Muscle layer of duodenum (tissue), 2 donors: ENCODE measurements at regions not wholly inside any gene's neighbourhood (a gene's known extent, or its start where the extent isn't known, plus 50 kb on each side); places are given as distances from the start of the nearest gene placed in this dataset.

Experiments
- H3K27ac ChIP-seq: one replicate; pipeline ENCODE4 v1.7.0; 2013; ENCODE audit warnings: mild to moderate bottlenecking, low read length
- H3K27me3 ChIP-seq: one replicate; pipeline ENCODE4 v1.7.0; 2013; ENCODE audit warnings: low read depth, mild to moderate bottlenecking, control low read depth, low read length
- H3K36me3 ChIP-seq, 2 donors: one replicate each; pipeline ENCODE4 v1.7.0; 2013; ENCODE audit warnings: low read length in 2 of 2, control low read depth in 1 of 2, mild to moderate bottlenecking in 1 of 2; ENCODE audit not compliant: insufficient read depth in 2 of 2, control insufficient read depth in 1 of 2
- H3K4me1 ChIP-seq, 2 donors: one replicate each; pipeline ENCODE4 v1.7.0; 2013; ENCODE audit warnings: low read length in 2 of 2, mild to moderate bottlenecking in 2 of 2, control low read depth in 1 of 2, moderate library complexity in 1 of 2; ENCODE audit not compliant: insufficient read depth in 2 of 2, control insufficient read depth in 1 of 2
- H3K4me3 ChIP-seq, 2 donors: one replicate each; pipeline ENCODE4 v1.7.0; 2013; ENCODE audit warnings: low read length in 2 of 2, low read depth in 1 of 2, mild to moderate bottlenecking in 1 of 2
- H3K9me3 ChIP-seq, 2 donors: one replicate each; pipeline ENCODE4 v1.7.0; 2013; ENCODE audit warnings: low read length in 2 of 2, control low read depth in 1 of 2, mild to moderate bottlenecking in 1 of 2; ENCODE audit not compliant: control insufficient read depth in 1 of 2
- donor health status: healthy.

GRCh38 chr4:125689805-125690204, 375.1 kb downstream of the FAT4 start:
- Histone ChIP-seq H3K4me3 (no peak overlapping the region), H3K27me3 (no peaks in the 10 kb centered on the region), H3K9me3 (no peaks in the 10 kb centered on the region), H3K36me3 (no peaks in the 10 kb centered on the region), H3K4me1 (no peaks in the 10 kb centered on the region), H3K27ac (no peak overlapping the region)

- Histone ChIP-seq H3K36me3 (no peaks in the 10 kb centered on the region), H3K9me3 (no peaks in the 10 kb centered on the region), H3K27me3 (no peaks in the 10 kb centered on the region), H3K4me3 (no peak overlapping the region), H3K4me1 (no peaks in the 10 kb centered on the region), H3K27ac (no peak overlapping the region)
Measured at GRCh38 chr4:125693228-125693627, 378.5 kb downstream of the FAT4 start.

GRCh38 chr4:125702406-125702805, 387.7 kb downstream of the FAT4 start:
- H3K4me3 ChIP-seq = no peak overlapping the region
- no peaks in the 10 kb centered on the region for H3K36me3 ChIP-seq
- H3K9me3 ChIP-seq = peaks cover 0 to 2% of the 10 kb centered on the region in 2 donors
- no peak overlapping the region for H3K27ac ChIP-seq
- H3K4me1 ChIP-seq = no peaks in the 10 kb centered on the region
- H3K27me3 ChIP-seq = no peaks in the 10 kb centered on the region

GRCh38 chr4:125703443-125703842, 388.7 kb downstream of the FAT4 start:
- Histone ChIP-seq H3K4me1 (no peaks in the 10 kb centered on the region), H3K4me3 (no peak overlapping the region), H3K27me3 (no peaks in the 10 kb centered on the region), H3K9me3 (peaks cover 0 to 2% of the 10 kb centered on the region in 2 donors), H3K36me3 (no peaks in the 10 kb centered on the region), H3K27ac (no peak overlapping the region)

GRCh38 chr4:125704726-125705125, 390.0 kb downstream of the FAT4 start:
- Histone ChIP-seq H3K36me3 (no peaks in the 10 kb centered on the region), H3K4me1 (no peaks in the 10 kb centered on the region), H3K27ac (no peak overlapping the region), H3K27me3 (no peaks in the 10 kb centered on the region), H3K9me3 (peaks cover 0 to 2% of the 10 kb centered on the region in 2 donors), H3K4me3 (no peak overlapping the region)

- Histone ChIP-seq H3K4me1 (no peaks in the 10 kb centered on the region), H3K27me3 (no peaks in the 10 kb centered on the region)
Measured at GRCh38 chr4:125705681-125706080, 390.9 kb downstream of the FAT4 start.

GRCh38 chr4:125707397-125707796, 392.6 kb downstream of the FAT4 start:
- no peak overlapping the region for H3K4me3 ChIP-seq
- H3K4me1 ChIP-seq = no peaks in the 10 kb centered on the region
- peaks cover 0 to 2% of the 10 kb centered on the region in 2 donors for H3K9me3 ChIP-seq
- no peaks in the 10 kb centered on the region for H3K27me3 ChIP-seq
- H3K36me3 ChIP-seq = no peaks in the 10 kb centered on the region
- no peak overlapping the region for H3K27ac ChIP-seq

More at GRCh38 chr4:125705681-125706080, 390.9 kb downstream of the FAT4 start:
- peaks cover 0 to 2% of the 10 kb centered on the region in 2 donors for H3K9me3 ChIP-seq
- H3K27ac ChIP-seq = no peak overlapping the region
- no peaks in the 10 kb centered on the region for H3K36me3 ChIP-seq
- H3K4me3 ChIP-seq = no peak overlapping the region

GRCh38 chr4:125710766-125711165, 396.0 kb downstream of the FAT4 start:
- no peak overlapping the region for H3K4me3 ChIP-seq
- peaks cover 0 to 2% of the 10 kb centered on the region in 2 donors for H3K9me3 ChIP-seq
- H3K36me3 ChIP-seq = no peaks in the 10 kb centered on the region
- H3K27ac ChIP-seq = no peak overlapping the region
- no peaks in the 10 kb centered on the region for H3K4me1 ChIP-seq
- no peaks in the 10 kb centered on the region for H3K27me3 ChIP-seq

GRCh38 chr4:125714049-125714448, 399.3 kb downstream of the FAT4 start:
- Histone ChIP-seq H3K27ac (no peak overlapping the region), H3K4me1 (no peaks in the 10 kb centered on the region), H3K36me3 (no peaks in the 10 kb centered on the region), H3K4me3 (no peak overlapping the region), H3K9me3 (no peaks in the 10 kb centered on the region), H3K27me3 (no peaks in the 10 kb centered on the region)

GRCh38 chr4:125714845-125715244, 400.1 kb downstream of the FAT4 start:
- H3K4me1 ChIP-seq = no peaks in the 10 kb centered on the region
- no peaks in the 10 kb centered on the region for H3K36me3 ChIP-seq
- no peaks in the 10 kb centered on the region for H3K27me3 ChIP-seq
- H3K27ac ChIP-seq = no peak overlapping the region
- no peaks in the 10 kb centered on the region for H3K9me3 ChIP-seq
- H3K4me3 ChIP-seq = no peak overlapping the region

- Histone ChIP-seq H3K27ac (no peak overlapping the region), H3K4me3 (no peak overlapping the region), H3K4me1 (no peaks in the 10 kb centered on the region), H3K9me3 (no peaks in the 10 kb centered on the region), H3K36me3 (no peaks in the 10 kb centered on the region), H3K27me3 (no peaks in the 10 kb centered on the region)
Measured at GRCh38 chr4:125719987-125720386, 405.2 kb downstream of the FAT4 start.

- Histone ChIP-seq H3K27me3 (no peaks in the 10 kb centered on the region), H3K4me1 (no peaks in the 10 kb centered on the region), H3K36me3 (no peaks in the 10 kb centered on the region), H3K4me3 (no peak overlapping the region), H3K9me3 (no peaks in the 10 kb centered on the region), H3K27ac (no peak overlapping the region)
Measured at GRCh38 chr4:125722009-125722408, 407.3 kb downstream of the FAT4 start.
